ENCODE measurements at regions not wholly inside any gene's neighbourhood (a gene's known extent, or its start where the extent isn't known, plus 50 kb on each side); places are given as distances from the start of the nearest gene placed in this dataset.

DNA sequence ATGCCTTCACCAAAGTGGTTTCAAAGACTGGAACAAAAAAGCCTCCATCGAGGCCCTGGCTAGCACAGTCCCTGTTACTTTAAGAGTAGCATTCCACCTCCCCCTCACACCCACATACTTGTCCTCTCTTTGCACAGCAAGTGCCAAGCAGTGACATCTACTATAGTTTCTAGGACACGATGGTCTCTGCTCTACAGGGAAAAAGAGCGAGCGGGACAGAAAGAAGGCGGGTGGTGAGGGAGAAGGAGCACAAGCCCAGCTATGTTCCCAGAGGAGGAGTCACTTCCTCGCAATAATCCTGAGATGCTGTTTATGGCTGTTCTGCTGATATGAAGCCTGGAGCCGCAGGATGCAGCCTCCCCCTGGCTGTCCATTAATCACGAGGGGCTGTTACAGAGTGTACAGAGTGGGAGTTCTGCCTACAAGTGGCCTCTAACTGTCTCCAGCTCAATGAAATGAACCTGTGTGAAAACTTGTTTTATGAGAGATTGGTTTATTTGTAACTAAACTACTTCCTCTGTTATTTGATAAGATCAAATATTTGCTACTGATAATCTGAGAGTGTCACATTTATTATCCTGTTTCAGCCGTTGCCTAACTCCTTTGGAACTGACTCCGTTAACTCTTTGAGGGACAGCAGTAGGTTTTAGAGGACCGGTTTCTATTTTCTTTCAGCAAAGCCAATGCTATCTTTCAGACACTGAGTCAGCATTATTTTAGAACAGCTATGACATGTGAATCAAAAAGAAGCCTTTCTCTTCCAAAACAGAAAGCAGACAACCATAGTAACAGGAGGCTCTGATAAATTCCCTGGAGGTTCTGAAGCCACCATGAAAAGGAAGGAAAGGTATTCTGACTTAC, 208.0 kb downstream of the SPRY2 start:
- POLR2A ChIA-PET = interaction anchor here (0.7 to 1.2 kb wide), 2 partner anchors 12 to 105 kb away, joined by 3 to 5 read pairs; no protein-coding TSS in a partner anchor
- DNase-seq (ENCODE audit: low read depth, low spot score) = no peak
- CTCF ChIA-PET = interaction anchor here (0.6 to 2.0 kb wide), 4 partner anchors 9 to 585 kb away, joined by 3 to 12 read pairs (median 3); no protein-coding TSS in a partner anchor
- Histone ChIP-seq H3K9me3 (ENCODE audit: control insufficient read depth, insufficient read depth, low read length) (no peaks in the 10 kb centered on the region), H3K27ac (ENCODE audit: low read depth, low read length) (peak overlapping the region; percentile 43), H3K4me3 (ENCODE audit: low read depth, low read length) (peak overlapping the region; percentile 44), H3K27me3 (ENCODE audit: control insufficient read depth, insufficient read depth, low read length) (no peaks in the 10 kb centered on the region)
- TF ChIP-seq, protein P1, sequence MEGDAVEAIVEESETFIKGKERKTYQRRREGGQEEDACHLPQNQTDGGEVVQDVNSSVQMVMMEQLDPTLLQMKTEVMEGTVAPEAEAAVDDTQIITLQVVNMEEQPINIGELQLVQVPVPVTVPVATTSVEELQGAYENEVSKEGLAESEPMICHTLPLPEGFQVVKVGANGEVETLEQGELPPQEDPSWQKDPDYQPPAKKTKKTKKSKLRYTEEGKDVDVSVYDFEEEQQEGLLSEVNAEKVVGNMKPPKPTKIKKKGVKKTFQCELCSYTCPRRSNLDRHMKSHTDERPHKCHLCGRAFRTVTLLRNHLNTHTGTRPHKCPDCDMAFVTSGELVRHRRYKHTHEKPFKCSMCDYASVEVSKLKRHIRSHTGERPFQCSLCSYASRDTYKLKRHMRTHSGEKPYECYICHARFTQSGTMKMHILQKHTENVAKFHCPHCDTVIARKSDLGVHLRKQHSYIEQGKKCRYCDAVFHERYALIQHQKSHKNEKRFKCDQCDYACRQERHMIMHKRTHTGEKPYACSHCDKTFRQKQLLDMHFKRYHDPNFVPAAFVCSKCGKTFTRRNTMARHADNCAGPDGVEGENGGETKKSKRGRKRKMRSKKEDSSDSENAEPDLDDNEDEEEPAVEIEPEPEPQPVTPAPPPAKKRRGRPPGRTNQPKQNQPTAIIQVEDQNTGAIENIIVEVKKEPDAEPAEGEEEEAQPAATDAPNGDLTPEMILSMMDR (IDR thresholded peaks at IDR 0.05; ENCODE audit: low read depth, low read length) = 0 out of 2 replicates have a peak, but pooled peaks have one; percentile 1

DNA sequence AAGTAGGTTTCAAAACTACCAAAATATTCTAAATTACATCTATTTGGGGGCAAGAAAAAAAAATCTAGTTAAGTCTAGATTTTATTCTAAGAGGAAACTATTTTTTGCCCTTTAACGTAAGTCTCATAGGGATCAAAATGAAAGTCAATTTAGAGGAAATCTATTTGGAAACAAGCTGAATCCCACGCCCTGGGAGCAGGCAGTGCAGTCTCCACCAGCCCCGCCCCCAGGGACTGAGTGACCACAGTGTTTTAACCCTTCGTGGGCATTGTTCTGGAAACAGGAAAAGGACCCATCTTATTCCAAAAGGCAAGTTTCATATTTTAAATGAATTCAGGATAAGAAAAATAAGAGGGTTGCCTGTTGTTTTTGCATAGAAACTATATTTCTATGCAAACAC, 209.7 kb downstream of the SPRY2 start:
- POLR2A ChIA-PET = no interaction called here
- H3K27ac ChIP-seq (ENCODE audit: low read depth, low read length) = no peak overlapping the region
- CTCF ChIA-PET = no interaction called here
- no peaks in the 10 kb centered on the region for H3K27me3 ChIP-seq (ENCODE audit: control insufficient read depth, insufficient read depth, low read length)
- no peak for DNase-seq (ENCODE audit: low read depth, low spot score)
- peak overlapping the region; percentile 43 for H3K4me3 ChIP-seq (ENCODE audit: low read depth, low read length)
- H3K9me3 ChIP-seq (ENCODE audit: control insufficient read depth, insufficient read depth, low read length) = no peaks in the 10 kb centered on the region
- TF ChIP-seq, protein P1 (IDR thresholded peaks at IDR 0.05; ENCODE audit: low read depth, low read length) = no peak

DNA sequence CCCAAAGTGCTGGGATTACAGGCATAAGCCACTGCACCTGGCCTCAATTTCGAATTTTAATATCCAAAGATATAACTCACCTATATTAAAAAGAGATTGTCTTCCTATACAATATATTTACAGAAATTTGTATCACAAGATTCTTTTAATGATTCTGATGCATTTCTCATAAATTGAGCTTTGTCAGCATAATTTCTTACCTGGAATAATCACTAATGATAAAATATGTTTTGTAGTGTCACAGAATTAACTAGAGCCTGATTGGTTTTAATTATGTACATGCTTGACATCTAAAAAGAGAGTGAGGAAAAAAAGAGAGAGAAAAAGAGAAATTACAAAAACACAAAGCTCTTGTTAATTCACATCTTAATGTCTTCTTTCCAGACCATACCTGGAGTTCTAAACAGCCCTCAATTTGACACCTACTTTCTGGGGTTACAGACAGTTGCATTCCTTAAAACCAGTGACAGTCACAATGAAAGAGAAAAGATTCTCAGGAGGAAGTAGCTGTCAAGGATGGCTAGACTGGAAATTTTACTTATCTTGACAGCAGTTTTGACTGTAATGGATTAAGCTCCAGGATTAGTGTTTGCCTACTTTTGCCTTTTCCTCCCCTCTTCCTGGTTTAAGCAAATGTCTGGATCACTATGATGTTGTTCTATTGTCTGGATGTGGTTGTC, 214.4 kb downstream of the SPRY2 start:
- no peak for DNase-seq (ENCODE audit: low read depth, low spot score)
- no peak overlapping the region for H3K4me3 ChIP-seq (ENCODE audit: low read depth, low read length)
- ChIA-PET POLR2A (no interaction called here), CTCF (no interaction called here)
- H3K27ac ChIP-seq (ENCODE audit: low read depth, low read length) = no peak overlapping the region
- TF ChIP-seq, protein P1 (IDR thresholded peaks at IDR 0.05; ENCODE audit: low read depth, low read length) = no peak
- H3K27me3 ChIP-seq (ENCODE audit: control insufficient read depth, insufficient read depth, low read length) = no peaks in the 10 kb centered on the region
- H3K9me3 ChIP-seq (ENCODE audit: control insufficient read depth, insufficient read depth, low read length) = no peaks in the 10 kb centered on the region

DNA sequence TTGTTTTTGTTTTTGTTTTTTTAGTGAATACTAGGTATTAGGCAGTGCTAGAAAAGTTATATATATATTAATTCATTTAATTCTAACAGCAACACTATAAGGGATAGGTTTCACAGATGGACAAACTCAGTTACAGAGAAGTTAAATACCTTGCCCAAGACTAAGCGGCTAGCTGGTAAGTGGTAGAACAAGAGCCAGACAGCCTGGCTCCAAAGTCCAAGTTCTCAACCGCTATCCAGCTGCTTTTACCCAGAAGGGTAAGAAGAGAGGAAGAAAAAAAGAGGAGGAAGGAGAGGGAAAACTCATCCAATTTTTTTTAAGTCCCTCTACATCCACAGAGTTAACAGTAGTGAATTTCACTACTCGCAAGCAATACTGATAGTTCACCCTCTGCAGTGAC, 217.0 kb downstream of the SPRY2 start:
- Histone ChIP-seq H3K27ac (ENCODE audit: low read depth, low read length) (no peak overlapping the region), H3K9me3 (ENCODE audit: control insufficient read depth, insufficient read depth, low read length) (no peaks in the 10 kb centered on the region), H3K4me3 (ENCODE audit: low read depth, low read length) (no peak overlapping the region), H3K27me3 (ENCODE audit: control insufficient read depth, insufficient read depth, low read length) (no peaks in the 10 kb centered on the region)
- ChIA-PET POLR2A (interaction anchor here (0.6 kb wide), 1 partner anchor 744 kb away, joined by 3 read pairs; no protein-coding TSS in a partner anchor), CTCF (interaction anchor here (1.1 kb wide), 1 partner anchor 9 kb away, joined by 3 read pairs; no protein-coding TSS in a partner anchor)
- TF ChIP-seq, protein P1 (IDR thresholded peaks at IDR 0.05; ENCODE audit: low read depth, low read length) = no peak
- no peak for DNase-seq (ENCODE audit: low read depth, low spot score)

DNA sequence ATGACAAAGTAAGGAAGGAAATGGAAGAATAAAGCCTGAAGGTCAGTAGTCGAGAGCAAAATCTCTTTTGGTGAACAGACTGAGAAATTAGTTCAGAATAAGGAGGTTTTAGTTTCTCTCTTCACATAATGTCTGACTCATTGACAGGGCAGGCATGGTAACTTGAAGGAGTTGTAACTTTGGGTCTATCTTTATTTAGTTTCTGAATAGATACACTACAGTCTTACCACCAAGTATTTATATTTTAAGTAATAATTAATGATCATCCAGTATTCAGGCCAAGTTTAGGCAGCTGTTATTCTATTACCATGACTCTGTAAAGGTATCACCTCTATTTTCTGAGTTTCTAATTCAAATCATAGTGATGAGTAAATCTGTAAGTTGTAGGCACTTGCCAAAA, 219.9 kb downstream of the SPRY2 start:
- no peaks in the 10 kb centered on the region for H3K9me3 ChIP-seq (ENCODE audit: control insufficient read depth, insufficient read depth, low read length)
- DNase-seq (ENCODE audit: low read depth, low spot score) = no peak
- H3K27me3 ChIP-seq (ENCODE audit: control insufficient read depth, insufficient read depth, low read length) = no peaks in the 10 kb centered on the region
- CTCF ChIA-PET = no interaction called here
- H3K4me3 ChIP-seq (ENCODE audit: low read depth, low read length) = no peak overlapping the region
- TF ChIP-seq, protein P1 (IDR thresholded peaks at IDR 0.05; ENCODE audit: low read depth, low read length) = no peak
- H3K27ac ChIP-seq (ENCODE audit: low read depth, low read length) = no peak overlapping the region
- POLR2A ChIA-PET = interaction anchor here (0.8 kb wide), 1 partner anchor 12 kb away, joined by 3 read pairs; no protein-coding TSS in a partner anchor

Measured in AG04450 (cell line).